ENCODE measurements at regions not wholly inside any gene's neighbourhood (a gene's known extent, or its start where the extent isn't known, plus 50 kb on each side); places are given as distances from the start of the nearest gene placed in this dataset.
"Not testable (repeated sequence)": the region's sequence is repeated elsewhere in the genome, so short reads cannot be mapped to it uniquely, and the experiment has no call there.

GRCh38 chr2:116769514-116769913, 1045.0 kb upstream of the DDX18 start:
- DNase-seq (ENCODE audit: low read depth in 2 of 2), result no peak

DNA sequence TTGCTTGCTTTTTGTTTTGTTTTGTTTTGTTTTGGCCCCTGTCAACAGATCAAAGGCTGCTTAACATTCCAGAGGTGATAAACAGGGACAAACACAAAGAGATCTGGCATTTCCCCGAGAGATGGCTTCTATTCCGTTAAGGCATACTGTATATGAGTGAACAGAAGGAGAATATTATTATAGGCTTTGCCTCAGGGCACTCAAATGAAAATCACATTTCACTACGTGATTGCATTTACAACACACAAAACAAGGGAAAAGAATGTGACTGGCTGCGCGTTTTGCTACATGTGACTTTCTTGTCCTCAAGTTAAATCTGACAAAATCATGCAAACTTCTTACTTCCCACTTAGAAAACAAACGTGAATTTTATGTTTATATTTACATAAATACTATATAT, 1037.9 kb upstream of the DDX18 start:
- DNase-seq (ENCODE audit: low read depth in 2 of 2), result no peak

GRCh38 chr2:116787848-116788247, 1026.6 kb upstream of the DDX18 start:
- DNase-seq (ENCODE audit: low read depth in 2 of 2), result no peak

DNA sequence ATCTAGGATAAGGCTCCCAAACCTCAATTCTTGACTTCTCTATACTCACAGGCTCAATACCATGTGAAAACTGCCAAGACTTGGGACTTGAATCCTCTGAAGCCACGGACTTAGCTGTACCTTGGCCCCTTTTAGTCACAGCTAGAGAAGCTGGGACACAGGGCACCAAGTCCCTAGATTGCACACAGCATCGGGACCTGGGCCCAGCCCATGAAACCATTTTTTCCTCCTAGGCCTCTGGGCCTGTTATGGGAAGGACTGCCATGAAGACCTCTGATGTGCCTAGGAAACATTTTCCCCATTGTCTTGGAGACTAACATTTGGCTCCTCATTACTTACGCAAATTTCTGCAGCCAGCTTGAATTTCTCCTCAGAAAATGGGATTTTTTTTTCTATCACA, 1011.8 kb upstream of the DDX18 start:
- no peak for DNase-seq (ENCODE audit: low read depth in 2 of 2)

DNA sequence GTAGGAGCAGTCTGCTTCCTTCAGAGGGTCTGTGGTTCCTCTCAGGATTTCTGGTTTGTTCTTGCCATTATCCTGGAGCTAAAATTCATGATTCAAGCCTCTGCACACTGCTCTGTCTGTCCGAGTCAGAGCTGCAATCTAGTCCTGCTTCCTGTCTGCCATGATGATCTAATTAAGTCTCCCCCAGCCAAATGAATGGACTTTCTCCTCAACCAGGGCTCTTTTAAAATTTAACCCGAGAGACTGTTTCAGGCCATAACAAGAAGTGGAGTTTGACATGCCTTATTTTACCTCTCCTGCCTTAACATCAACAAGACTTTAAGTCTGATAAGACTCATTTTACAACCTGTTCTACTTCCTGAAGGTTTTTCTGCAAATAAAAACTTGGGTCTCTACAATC, 1009.6 kb upstream of the DDX18 start:
- no peak for DNase-seq (ENCODE audit: low read depth in 2 of 2)

- not testable (repeated sequence) for DNase-seq (ENCODE audit: low read depth in 2 of 2)
Observed at GRCh38 chr2:116806505-116806904, 1008.0 kb upstream of the DDX18 start.

DNA sequence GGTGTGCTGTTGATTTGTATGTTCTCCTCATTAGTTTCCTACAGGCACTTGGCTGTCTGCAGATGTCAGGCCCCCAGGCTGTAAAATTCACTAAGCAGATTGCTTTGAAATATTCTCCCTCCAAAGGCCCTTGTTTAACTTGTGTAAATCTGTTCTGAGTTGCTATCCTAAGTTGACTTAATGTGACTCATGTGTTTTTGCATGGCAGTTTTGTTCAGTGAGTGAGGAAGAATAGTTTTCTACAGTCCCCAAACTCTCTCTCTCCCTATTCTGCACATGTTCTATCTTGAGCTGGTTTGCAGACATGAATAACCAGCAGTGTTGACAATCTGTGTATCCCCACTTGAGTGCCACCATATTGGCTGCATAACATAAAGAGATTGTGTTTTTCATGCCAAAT, 1005.4 kb upstream of the DDX18 start:
- no peak for DNase-seq (ENCODE audit: low read depth in 2 of 2)

DNA sequence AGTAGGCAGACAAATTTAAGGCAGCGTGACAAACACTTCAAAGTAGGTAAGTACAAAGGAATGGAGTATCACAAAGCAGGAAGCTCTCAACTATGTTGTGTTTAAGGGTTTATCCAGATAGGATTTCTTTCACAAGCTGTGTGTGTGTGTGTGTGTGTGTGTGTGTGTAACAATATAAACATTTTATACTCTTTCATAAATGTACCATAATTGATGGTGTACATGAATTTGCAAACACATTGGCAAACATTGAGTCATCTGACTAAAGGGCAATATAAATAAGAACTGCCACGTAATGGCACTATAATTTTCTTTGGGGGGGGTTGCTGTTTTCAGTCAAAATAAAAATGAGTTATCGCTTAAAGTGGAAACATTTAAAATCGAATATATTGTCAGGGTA, 1004.4 kb upstream of the DDX18 start:
- no peak for DNase-seq (ENCODE audit: low read depth in 2 of 2)

GRCh38 chr2:116810645-116811044, 1003.8 kb upstream of the DDX18 start:
- no peak for DNase-seq (ENCODE audit: low read depth in 2 of 2)

DNA sequence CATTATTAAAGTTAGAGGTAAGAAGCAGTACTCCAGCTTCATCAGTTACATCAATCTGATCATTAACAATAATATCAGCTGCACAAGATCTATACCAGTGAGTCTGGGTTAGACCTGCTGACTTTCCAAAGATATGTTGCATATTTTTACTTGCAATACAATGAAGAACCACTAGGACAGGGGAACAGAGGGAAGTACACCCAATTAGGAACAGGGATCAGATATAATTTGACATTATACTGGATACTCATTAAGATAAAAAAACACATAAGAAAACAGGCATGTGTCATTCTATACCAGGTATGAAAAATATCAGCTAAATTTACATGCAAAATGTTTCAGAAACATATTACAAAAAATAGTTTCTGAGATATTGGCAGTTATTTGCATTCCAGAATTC, 995.1 kb upstream of the DDX18 start:
- no peak for DNase-seq (ENCODE audit: low read depth in 2 of 2)

- DNase-seq (ENCODE audit: low read depth in 2 of 2), result no peak
Observed at GRCh38 chr2:116820986-116821385, 993.5 kb upstream of the DDX18 start.

GRCh38 chr2:116829543-116829942, 984.9 kb upstream of the DDX18 start:
- DNase-seq (ENCODE audit: low read depth in 2 of 2), result not testable (repeated sequence)

GRCh38 chr2:116832148-116832547, 982.3 kb upstream of the DDX18 start:
- DNase-seq (ENCODE audit: low read depth in 2 of 2), result no peak

DNA sequence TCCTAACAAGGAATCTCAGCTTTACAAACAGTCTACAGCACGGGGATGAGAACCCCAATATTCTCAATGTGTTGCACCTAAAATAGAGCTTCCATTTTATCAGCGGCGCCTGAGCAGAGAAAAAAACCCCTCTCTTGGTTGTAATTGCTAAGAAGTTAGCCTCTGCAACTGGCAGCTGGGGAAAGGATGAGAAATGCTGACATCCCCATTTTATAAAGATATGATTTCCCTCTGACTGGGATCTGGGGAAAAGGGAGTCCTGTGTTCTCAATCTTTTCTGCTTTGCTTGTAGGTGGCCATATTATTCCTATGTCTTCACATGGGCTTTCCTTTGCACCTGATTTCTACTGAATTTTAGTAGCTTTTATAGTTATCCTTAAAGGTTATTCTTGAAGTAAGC, 981.4 kb upstream of the DDX18 start:
- DNase-seq (ENCODE audit: low read depth in 2 of 2), result no peak

GRCh38 chr2:116842164-116842563, 972.3 kb upstream of the DDX18 start:
- DNase-seq (ENCODE audit: low read depth in 2 of 2), result no peak

DNA sequence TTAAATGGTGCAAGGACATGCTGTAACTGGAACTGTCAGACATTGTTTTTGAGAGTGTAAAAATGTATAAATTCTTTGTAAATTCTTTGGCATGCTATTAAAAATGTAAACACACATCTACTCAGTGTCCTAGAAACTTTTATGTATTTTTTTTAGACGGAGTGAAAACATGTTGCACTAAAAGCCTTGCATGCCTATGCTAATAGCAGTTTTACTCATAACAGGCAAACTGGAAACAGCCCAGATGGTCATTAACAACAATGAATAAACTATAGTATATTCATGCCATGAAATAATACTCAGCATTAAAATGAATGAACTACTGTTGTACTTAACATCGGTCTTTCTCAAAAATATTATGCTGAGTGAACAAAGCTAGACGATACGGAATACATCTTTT, 954.8 kb upstream of the DDX18 start:
- no peak for DNase-seq (ENCODE audit: low read depth in 2 of 2)

DNA sequence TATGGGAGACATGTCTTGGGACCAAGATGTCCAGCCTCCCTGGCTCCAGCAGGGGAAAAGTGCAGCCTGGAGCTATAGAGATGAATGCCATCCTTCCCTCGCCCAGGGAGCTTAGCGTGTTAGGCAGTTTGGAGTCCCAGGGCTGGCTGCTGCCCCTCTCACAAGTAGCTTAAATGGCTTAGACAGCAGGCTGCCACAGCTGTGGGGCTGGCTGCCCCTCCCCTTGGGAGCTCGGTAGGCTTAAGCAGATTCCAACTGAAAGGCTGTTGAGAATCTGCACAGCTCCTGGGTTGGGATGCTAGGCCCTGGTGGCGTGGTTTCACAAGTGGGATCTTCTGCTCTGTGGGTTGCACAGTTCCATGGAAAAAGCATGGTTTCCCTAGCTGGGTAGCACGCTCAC, 940.5 kb upstream of the DDX18 start:
- DNase-seq (ENCODE audit: low read depth in 2 of 2), result no peak

DNA sequence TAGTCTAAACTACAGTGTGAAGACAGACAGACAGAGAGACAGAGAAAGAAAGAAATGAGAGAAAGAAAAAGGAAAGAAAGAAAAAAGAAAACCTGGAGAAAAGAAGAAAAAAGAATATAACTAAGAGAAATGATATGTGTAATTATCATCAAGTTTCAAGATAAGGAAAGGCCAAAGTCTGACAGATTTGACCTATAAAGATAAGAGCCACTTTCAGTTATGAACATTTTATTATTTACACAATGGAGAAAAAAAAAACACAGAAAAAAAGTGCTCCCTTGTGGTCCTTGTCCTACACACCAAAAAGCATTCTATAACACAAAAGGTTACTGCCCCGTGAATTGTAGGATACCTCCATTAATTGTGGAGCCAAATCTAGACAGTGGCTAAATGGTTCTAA, 937.2 kb upstream of the DDX18 start:
- no peak for DNase-seq (ENCODE audit: low read depth in 2 of 2)

DNA sequence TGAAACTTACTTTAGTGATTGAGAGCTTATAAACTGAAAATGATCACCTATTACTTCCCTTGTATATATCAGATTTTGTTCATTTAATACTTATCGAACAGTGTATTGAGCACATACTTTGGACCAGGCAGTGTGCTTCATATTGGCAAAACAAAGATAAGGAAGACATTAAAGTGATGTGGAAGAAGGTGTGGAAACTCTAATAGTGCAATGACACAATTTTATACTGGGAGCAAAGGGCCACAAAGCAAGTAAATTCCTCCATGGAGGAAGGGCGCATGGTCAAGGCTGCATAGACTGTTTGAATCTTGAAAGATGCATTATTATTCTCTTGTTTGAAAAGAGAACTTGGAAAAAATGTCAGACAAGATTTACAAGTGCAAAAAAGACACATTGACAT, 936.5 kb upstream of the DDX18 start:
- DNase-seq (ENCODE audit: low read depth in 2 of 2), result no peak

- DNase-seq (ENCODE audit: low read depth in 2 of 2), result no peak
Observed at GRCh38 chr2:116879650-116880160, 934.8 kb upstream of the DDX18 start.

- DNase-seq (ENCODE audit: low read depth in 2 of 2), result no peak
Observed at GRCh38 chr2:116891191-116891590, 923.3 kb upstream of the DDX18 start.

- DNase-seq (ENCODE audit: low read depth in 2 of 2), result no peak
Observed at GRCh38 chr2:116911540-116911939, 903.0 kb upstream of the DDX18 start.

- no peak for DNase-seq (ENCODE audit: low read depth in 2 of 2)
Observed at GRCh38 chr2:116915673-116916072, 898.8 kb upstream of the DDX18 start.

DNA sequence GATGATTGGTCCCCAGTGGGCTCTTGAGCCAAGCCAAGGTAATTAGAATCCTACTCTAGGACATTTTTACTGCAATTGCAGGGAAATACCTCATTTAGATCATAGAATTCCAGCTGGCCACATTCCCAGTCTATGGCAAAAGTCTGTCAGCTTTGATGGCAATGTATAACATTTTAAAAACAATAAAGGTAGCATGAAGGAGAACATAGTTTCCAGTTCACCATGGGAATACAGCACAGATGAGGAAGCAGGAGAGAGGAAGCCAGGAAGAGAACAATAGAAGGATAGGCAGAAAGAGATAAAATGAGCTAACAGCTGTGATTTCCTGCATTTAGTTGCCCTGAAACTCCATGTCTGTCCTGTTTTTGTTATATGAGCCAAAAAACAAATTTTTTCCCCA, 897.3 kb upstream of the DDX18 start:
- DNase-seq (ENCODE audit: low read depth in 2 of 2), result no peak

- DNase-seq (ENCODE audit: low read depth in 2 of 2), result no peak
Observed at GRCh38 chr2:116918574-116918973, 895.9 kb upstream of the DDX18 start.

All from stimulated activated CD4-positive, alpha-beta T cell treated with anti-CD3 and anti-CD28 coated beads, Interleukin-15, amount 100 ng/mL, for 48 hours (primary cell).